Vagina (tissue), 2 donors: ENCODE measurements at regions not wholly inside any gene's neighbourhood (a gene's known extent, or its start where the extent isn't known, plus 50 kb on each side); places are given as distances from the start of the nearest gene placed in this dataset.

Experiments used
- POLR2A ChIP-seq, 2 donors: fragments of 450-650 bp; IDR thresholded peaks; one replicate each; pipeline ENCODE4 v1.6.1; 2017; ENCODE audit warnings: antibody characterized with exemption in 2 of 2, mild to moderate bottlenecking in 2 of 2, moderate library complexity in 2 of 2
- TF ChIP-seq, protein P1 (sequence below), 3 experiments: fragments of 450-650 bp in 2 of 3; fragments of 200-600 bp in 1 of 3; sonication (generic) in 1 of 3; IDR thresholded peaks; one replicate each; pipeline ENCODE4 v1.5.1; 2017 to 2019; ENCODE audit warnings: antibody characterized with exemption in 3 of 3, mild to moderate bottlenecking in 2 of 3, moderate library complexity in 2 of 3

DNA sequence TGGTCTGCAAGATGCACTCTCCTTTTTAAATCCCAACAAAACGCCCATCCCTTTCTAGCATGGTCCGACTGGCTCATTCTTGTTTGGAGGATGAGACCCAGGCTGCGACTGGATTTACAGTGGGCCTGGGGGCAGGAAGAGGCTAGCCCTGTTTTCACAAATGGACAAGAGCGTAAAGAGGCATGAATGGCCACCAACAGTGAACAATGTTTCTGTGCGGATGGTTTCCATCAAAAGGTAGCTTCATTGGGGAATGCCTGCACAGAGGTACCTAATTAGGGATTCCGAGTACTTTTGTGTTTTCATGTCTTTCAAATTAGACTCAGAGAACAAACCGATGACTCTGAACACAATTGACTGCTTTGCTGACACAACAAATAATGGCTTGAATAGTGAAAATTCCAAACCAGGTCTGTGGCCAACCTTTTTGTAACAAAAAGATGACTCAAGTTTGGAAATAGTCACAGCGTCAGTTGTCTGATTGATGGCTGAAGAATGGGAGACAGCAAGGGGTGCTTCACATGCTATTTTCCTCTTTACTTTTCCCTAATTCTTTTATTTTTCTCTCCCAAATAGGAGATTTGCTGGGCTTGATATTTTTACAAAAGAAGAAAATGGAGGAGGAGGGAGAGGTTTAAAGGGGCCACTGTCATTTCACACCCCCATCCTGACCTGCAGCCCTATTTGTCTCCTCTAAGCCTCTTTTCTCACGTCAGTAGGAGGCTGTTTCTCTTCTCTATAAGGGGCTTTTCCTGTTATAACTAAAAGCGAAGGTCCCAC is 208.1 kb upstream of the S1PR3 start:
- TF ChIP-seq, protein P1, sequence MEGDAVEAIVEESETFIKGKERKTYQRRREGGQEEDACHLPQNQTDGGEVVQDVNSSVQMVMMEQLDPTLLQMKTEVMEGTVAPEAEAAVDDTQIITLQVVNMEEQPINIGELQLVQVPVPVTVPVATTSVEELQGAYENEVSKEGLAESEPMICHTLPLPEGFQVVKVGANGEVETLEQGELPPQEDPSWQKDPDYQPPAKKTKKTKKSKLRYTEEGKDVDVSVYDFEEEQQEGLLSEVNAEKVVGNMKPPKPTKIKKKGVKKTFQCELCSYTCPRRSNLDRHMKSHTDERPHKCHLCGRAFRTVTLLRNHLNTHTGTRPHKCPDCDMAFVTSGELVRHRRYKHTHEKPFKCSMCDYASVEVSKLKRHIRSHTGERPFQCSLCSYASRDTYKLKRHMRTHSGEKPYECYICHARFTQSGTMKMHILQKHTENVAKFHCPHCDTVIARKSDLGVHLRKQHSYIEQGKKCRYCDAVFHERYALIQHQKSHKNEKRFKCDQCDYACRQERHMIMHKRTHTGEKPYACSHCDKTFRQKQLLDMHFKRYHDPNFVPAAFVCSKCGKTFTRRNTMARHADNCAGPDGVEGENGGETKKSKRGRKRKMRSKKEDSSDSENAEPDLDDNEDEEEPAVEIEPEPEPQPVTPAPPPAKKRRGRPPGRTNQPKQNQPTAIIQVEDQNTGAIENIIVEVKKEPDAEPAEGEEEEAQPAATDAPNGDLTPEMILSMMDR (IDR thresholded peaks at IDR 0.05): no peak
- TF ChIP-seq POLR2A (IDR thresholded peaks at IDR 0.05): no peak
